NT2/D1 (cell line): ENCODE measurements at regions not wholly inside any gene's neighbourhood (a gene's known extent, or its start where the extent isn't known, plus 50 kb on each side); places are given as distances from the start of the nearest gene placed in this dataset.
"Not testable (repeated sequence)": the region's sequence is repeated elsewhere in the genome, so short reads cannot be mapped to it uniquely, and the experiment has no call there.

Experiments
- DNase-seq: peaks from one replicate; pipeline ENCODE4 v3.0.0-alpha.2; 2011; ENCODE audit warnings: low read depth, low spot score
- H3K27me3 ChIP-seq: 2 replicates; pipeline ENCODE4 v1.6.0; 2011; ENCODE audit warnings: mild to moderate bottlenecking; ENCODE audit not compliant: insufficient read length, insufficient read depth
- H3K36me3 ChIP-seq: 2 replicates; pipeline ENCODE4 v1.6.1; 2011; ENCODE audit warnings: mild to moderate bottlenecking, low read length, mixed read lengths; ENCODE audit not compliant: insufficient read depth, insufficient read length
- H3K4me1 ChIP-seq: 2 replicates; pipeline ENCODE4 v1.5.1; 2011; ENCODE audit not compliant: insufficient read depth, insufficient read length
- H3K4me3 ChIP-seq: 2 replicates; pipeline ENCODE4 v1.5.1; 2011; ENCODE audit warnings: low read depth; ENCODE audit not compliant: insufficient read length
- H3K9ac ChIP-seq: 2 replicates; pipeline ENCODE4 v1.6.0; 2011; ENCODE audit warnings: low read depth; ENCODE audit not compliant: insufficient read length
- H3K9me3 ChIP-seq: 2 replicates; pipeline ENCODE4 v1.5.1; 2011; ENCODE audit warnings: mild to moderate bottlenecking, low read length; ENCODE audit not compliant: insufficient read depth
- SUZ12 ChIP-seq: IDR thresholded peaks from 2 replicates; pipeline ENCODE4 v1.6.1; 2011; ENCODE audit not compliant: insufficient read length, insufficient read depth; ENCODE audit errors: extremely low read depth
- YY1 ChIP-seq: IDR thresholded peaks from 2 replicates; pipeline ENCODE4 v1.6.1; 2011; ENCODE audit not compliant: insufficient read length, insufficient read depth
- ZNF274 ChIP-seq: IDR thresholded peaks from 2 replicates; pipeline ENCODE4 v1.6.1; 2011; ENCODE audit warnings: mild to moderate bottlenecking, low read depth, low read length

- Histone ChIP-seq H3K4me1 (no peaks in the 10 kb centered on the region), H3K9me3 (no peaks in the 10 kb centered on the region), H3K4me3 (peak overlapping the region; percentile 39), H3K27me3 (peaks cover 2% of the 10 kb centered on the region), H3K36me3 (no peaks in the 10 kb centered on the region), H3K9ac (no peak overlapping the region)
- TF ChIP-seq YY1: no peak
- no peak for TF ChIP-seq SUZ12
- no peak for TF ChIP-seq ZNF274
- DNase-seq: no peak
Observed at GRCh38 chr16:32116080-32116479, 137.0 kb upstream of the TP53TG3D start.

- H3K4me1 ChIP-seq, H3K9me3 ChIP-seq, DNase-seq, H3K36me3 ChIP-seq, H3K4me3 ChIP-seq, H3K27me3 ChIP-seq, H3K9ac ChIP-seq: not testable (repeated sequence)
Observed at GRCh38 chr16:32116533-32116932, 136.6 kb upstream of the TP53TG3D start.

GRCh38 chr16:32120372-32120771 lies 132.7 kb upstream of the TP53TG3D start:
- H3K9me3 ChIP-seq, H3K4me1 ChIP-seq, H3K36me3 ChIP-seq, H3K9ac ChIP-seq, DNase-seq, H3K27me3 ChIP-seq, H3K4me3 ChIP-seq: not testable (repeated sequence)

DNA sequence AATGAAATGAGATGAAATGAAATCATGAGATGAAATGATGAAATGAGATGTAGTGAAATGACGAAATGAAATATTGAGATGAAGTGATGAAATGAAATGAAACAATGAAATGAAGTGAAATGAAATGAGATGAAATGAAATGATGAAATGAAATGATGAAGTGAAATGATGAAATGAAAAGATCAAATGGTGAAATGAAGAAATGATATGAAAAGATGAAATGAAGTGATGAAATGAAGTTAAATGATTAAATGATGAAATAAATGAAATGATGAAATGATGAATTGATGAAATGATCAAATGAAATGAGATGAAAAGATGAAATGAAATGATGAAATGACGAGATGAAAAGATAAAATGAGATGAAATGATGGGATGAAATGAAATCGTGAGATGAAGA lies 132.3 kb upstream of the TP53TG3D start:
- not testable (repeated sequence) for H3K4me3 ChIP-seq, H3K4me1 ChIP-seq, H3K36me3 ChIP-seq, H3K9me3 ChIP-seq, DNase-seq, H3K27me3 ChIP-seq, H3K9ac ChIP-seq

DNA sequence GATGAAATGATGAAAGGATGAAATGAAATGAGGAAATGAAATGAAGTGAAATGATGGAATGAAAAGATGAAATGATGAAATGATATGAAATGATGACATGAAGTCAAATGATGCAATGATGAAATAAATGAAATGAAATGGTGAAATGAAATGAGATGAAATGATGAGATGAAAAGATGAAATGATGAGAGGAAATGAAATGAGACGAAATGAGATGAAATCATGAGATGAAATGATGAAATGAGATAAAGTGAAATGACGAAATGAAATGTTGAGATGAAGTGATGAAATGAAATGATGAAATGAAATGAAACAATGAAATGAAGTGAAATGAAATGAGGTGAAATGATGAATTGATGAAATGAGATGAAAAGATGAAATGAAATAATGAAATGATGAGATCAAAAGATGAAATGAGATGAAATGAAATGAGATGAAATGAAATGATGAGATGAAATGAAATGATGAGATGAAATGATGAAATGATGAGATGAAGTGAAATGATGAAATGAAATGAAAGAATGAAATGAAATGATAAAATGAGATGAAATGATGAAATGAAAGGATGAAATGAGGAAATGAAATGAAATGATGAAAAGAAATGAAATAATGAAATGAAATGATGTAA lies 131.7 kb upstream of the TP53TG3D start:
- not testable (repeated sequence) for DNase-seq, H3K36me3 ChIP-seq

DNA sequence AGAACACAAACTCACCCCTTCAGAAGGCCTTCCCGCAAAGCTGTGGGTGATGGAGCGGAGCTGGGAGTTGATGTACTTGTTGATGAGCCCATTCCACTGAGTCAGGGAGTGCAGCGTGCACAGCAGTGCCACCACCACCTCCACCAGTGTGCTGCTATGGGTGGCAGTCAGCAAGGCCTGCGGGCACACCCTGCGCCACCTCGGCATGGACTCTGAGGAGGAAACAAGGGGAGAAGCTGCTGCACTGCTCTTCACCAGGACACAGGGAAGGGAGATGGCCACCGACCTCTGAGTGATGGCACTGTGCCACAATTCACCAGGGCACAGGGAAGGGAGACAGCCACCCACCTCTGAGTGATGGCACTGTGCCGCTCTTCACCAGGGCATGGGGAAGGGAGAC lies 100.7 kb upstream of the TP53TG3D start:
- not testable (repeated sequence) for H3K27me3 ChIP-seq, H3K9ac ChIP-seq, H3K9me3 ChIP-seq, H3K36me3 ChIP-seq, H3K4me3 ChIP-seq, DNase-seq, H3K4me1 ChIP-seq

More for the DNA sequence above, 131.7 kb upstream of the TP53TG3D start:
- not testable (repeated sequence) for H3K4me1 ChIP-seq, H3K9me3 ChIP-seq, H3K4me3 ChIP-seq, H3K27me3 ChIP-seq, H3K9ac ChIP-seq

DNA sequence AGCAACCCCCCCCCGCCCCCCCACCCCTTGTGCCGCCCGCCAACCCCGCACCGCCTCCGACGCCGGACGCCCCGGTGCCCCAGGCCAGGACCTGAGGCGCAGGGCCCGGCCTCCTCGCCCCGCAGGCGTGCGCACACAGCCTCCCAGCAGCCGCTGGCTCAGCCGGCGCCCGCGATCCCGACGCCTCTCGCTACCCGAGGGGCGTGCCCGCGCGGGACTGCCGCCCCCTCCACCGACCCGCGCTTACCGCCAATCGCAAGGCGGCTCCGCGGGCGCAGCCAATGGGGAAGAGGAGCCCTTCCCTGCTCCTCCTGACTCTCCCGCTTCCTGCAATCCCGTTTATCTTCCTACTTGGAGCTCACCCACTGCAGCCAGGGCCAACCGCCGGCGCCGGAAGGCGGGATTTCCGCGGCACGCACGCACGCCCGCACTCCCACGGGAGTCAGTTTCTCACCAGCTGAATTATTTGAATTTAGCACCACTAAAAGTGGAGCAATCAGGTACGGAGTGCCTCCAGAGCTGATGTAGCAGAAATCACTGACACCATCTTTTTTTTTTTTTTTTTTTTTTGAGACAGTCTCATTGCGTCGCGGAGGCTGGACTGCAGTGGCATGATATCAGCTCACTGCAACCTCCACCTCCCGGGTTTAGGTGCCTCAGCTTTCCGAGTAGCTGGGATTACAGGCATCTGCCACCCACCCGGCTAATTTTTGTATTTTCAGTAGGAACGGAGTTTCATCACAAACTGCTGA lies 65.0 kb upstream of the TP53TG3D start:
- not testable (repeated sequence) for H3K4me3 ChIP-seq, H3K9ac ChIP-seq, H3K36me3 ChIP-seq, H3K27me3 ChIP-seq, DNase-seq, H3K9me3 ChIP-seq, H3K4me1 ChIP-seq

- H3K9me3 ChIP-seq, H3K9ac ChIP-seq, DNase-seq, H3K4me1 ChIP-seq, H3K27me3 ChIP-seq, H3K36me3 ChIP-seq: not testable (repeated sequence)
- peak overlapping the region; percentile 24 for H3K4me3 ChIP-seq
Observed at GRCh38 chr16:32202585-32202984, 50.5 kb upstream of the TP53TG3D start.
